ENCODE measurements at regions not wholly inside any gene's neighbourhood (a gene's known extent, or its start where the extent isn't known, plus 50 kb on each side); places are given as distances from the start of the nearest gene placed in this dataset.

DNA sequence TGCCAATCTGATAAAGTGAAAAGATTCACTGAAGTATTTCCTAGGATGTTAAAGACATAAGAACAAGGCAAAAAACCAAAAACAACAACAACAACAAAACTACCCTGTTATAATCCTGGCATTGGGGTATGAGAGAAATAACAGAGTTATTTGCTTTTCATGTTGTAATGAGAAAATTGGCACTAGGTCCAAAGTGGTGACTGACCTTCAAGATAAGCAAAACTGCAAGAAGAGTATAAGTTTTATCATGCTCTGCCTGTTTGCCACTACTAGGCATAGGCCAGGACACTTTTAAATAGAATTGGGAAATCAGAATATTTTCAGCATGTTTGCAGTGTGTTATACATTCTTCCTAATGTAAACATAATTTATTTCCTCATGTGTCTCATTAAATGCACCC, 140.1 kb upstream of the CPM start:
- no peaks in the 10 kb centered on the region for H3K4me1 Mint-ChIP-seq
- ATAC-seq (no peak), DNase-seq (no peak)
- no peak overlapping the region for H3K4me3 Mint-ChIP-seq
- H3K27ac Mint-ChIP-seq = no peak overlapping the region
- H3K27me3 Mint-ChIP-seq = peaks cover 44% of the 10 kb centered on the region
- H3K36me3 Mint-ChIP-seq (ENCODE audit: low read depth) = no peaks in the 10 kb centered on the region
- no peaks in the 10 kb centered on the region for H3K9me3 ChIP-seq (ENCODE audit: control insufficient read depth, low read length, poor library complexity, severe bottlenecking)

DNA sequence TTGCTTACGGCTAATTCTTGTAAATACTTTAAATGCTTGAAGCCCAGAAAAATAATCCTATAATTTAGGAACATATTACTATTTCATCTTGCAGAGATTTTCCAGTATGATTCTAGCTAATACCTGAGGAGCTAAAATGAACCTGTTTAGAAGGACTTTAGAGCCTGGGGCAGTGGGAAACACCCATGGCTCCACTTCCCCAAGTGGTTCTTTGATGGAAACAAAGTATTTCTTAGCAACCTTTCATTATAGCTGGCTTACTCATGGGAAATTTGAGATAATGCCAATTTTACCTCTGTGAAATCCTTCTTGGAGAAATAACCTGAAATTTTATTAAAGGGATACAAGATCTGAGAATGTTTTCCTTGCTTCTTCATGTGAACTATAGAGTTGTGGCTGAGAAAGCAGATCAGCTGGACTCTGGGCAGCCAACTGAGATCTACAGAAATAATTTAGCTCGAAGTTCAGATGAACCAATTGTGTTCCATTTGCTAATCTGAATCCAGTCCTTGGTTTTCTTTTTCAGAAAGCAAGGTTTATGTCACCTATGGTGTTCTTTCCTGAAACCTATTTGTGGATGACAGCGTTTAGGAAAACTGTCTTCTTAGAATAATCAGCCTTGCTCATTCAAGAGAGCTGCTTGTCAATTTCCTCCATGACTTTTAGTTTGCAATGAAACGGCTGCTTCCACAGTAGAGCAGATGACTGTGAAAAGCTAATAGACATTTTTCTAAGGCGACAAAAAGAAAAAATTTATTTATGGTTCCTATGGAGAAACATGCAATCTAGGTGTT, 141.8 kb upstream of the CPM start:
- H3K9me3 ChIP-seq (ENCODE audit: control insufficient read depth, low read length, poor library complexity, severe bottlenecking) = no peaks in the 10 kb centered on the region
- no peak for ATAC-seq
- no peak overlapping the region for H3K27ac Mint-ChIP-seq
- no peaks in the 10 kb centered on the region for H3K4me1 Mint-ChIP-seq
- no peak overlapping the region for H3K4me3 Mint-ChIP-seq
- DNase-seq = no peak
- peaks cover 45% of the 10 kb centered on the region for H3K27me3 Mint-ChIP-seq
- no peaks in the 10 kb centered on the region for H3K36me3 Mint-ChIP-seq (ENCODE audit: low read depth)

DNA sequence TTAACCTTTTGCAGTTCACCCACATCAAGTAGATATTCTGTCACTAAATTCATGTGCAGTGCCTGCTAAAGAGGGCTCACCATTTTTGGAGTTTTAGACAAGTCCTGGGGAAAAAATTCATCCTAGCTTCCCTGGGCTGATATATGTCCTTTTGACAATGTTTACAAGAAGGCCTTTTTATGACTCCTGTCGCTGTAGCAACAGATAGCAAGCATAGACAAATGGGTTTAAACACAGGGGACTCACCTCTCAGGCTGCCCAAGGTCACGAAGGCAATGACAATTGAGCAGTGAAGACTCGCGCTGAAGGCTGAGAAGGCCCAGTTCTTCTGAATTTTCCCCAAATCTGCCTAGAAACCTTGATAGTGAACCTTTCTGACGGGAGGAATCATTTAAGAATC, 150.7 kb upstream of the CPM start:
- Mint-ChIP-seq H3K4me3 (no peak overlapping the region), H3K27me3 (no peaks in the 10 kb centered on the region), H3K4me1 (no peaks in the 10 kb centered on the region), H3K36me3 (ENCODE audit: low read depth) (no peaks in the 10 kb centered on the region), H3K27ac (no peak overlapping the region)
- DNase-seq (no peak), ATAC-seq (no peak)
- no peaks in the 10 kb centered on the region for H3K9me3 ChIP-seq (ENCODE audit: control insufficient read depth, low read length, poor library complexity, severe bottlenecking)

DNA sequence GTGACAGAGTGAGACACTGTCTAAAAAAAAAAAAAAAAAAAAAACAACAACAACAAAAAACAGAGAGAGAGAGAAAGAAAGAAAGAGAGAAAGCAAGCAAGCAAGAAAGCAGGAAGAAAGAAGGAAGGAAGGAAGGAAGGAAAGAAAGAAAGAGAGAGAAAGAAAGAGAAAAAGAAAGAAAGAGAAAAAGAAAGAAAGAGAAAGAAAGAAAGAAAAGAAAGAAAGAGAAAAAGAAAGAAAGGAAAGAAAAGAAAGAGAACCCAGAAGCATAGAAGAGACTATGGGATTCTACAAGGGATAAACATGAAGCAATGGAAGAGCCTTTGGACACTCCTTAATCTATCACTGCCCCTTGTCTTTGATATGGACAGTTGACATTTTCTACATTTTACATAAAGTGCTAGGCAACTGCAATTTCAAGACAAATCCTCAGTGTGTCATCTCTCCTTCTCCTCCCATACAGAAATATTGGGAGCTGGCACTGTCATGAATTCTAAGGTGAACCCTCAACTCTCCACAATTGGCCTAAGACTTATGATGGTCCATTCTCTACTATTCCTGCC, 151.9 kb upstream of the CPM start:
- ATAC-seq (no peak), DNase-seq (no peak)
- no peaks in the 10 kb centered on the region for H3K4me1 Mint-ChIP-seq
- H3K36me3 Mint-ChIP-seq (ENCODE audit: low read depth) = no peaks in the 10 kb centered on the region
- H3K27ac Mint-ChIP-seq = no peak overlapping the region
- peaks cover 5% of the 10 kb centered on the region for H3K27me3 Mint-ChIP-seq
- H3K9me3 ChIP-seq (ENCODE audit: control insufficient read depth, low read length, poor library complexity, severe bottlenecking) = no peaks in the 10 kb centered on the region
- no peak overlapping the region for H3K4me3 Mint-ChIP-seq

DNA sequence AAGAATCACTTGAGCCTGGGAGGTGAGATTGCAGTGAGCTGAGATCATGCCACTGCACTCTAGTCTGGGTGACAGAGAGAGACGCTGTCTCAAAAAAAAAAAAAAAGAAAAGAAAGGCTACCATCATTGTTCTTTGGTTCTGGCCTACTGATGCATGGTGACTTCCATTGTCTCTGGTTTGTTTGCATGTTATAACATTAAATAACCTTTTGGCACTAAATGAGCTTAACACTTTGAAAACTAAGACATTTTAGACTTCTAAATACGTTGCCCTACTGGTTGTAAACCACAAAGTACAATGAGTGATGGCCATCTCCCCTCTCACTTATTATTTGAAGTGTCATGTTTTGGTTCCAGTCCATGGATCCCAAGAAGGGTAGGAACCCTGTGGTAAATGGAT, 152.9 kb upstream of the CPM start:
- no peak for DNase-seq
- H3K27ac Mint-ChIP-seq = no peak overlapping the region
- no peak overlapping the region for H3K4me3 Mint-ChIP-seq
- H3K9me3 ChIP-seq (ENCODE audit: control insufficient read depth, low read length, poor library complexity, severe bottlenecking) = no peaks in the 10 kb centered on the region
- no peak for ATAC-seq
- H3K36me3 Mint-ChIP-seq (ENCODE audit: low read depth) = no peaks in the 10 kb centered on the region
- peaks cover 3% of the 10 kb centered on the region for H3K4me1 Mint-ChIP-seq
- H3K27me3 Mint-ChIP-seq = peaks cover 13% of the 10 kb centered on the region

DNA sequence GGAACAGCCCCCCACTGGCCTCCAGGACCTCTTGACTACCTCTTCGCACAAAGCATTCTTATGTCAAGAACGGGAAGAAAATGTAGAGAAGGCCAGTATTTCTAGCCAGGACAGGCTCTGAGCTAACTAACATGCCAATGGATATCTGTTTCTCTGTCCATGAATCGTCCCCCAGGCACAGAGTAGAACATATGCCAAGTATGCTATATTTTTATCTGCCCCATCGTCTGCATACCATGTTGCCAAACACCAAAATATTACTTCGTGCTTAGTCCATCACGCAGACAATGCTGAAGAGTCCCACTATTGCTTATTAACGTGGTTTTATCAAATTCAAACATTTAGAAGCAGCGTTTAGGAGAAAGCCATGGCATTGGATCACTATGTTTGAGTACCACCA, 151.4 kb upstream of the CPSF6 start:
- peaks cover 3% of the 10 kb centered on the region for H3K4me1 Mint-ChIP-seq
- DNase-seq = no peak
- peaks cover 34% of the 10 kb centered on the region for H3K27me3 Mint-ChIP-seq
- no peaks in the 10 kb centered on the region for H3K36me3 Mint-ChIP-seq (ENCODE audit: low read depth)
- H3K4me3 Mint-ChIP-seq = no peak overlapping the region
- H3K9me3 ChIP-seq (ENCODE audit: control insufficient read depth, low read length, poor library complexity, severe bottlenecking) = no peaks in the 10 kb centered on the region
- ATAC-seq = no peak
- no peak overlapping the region for H3K27ac Mint-ChIP-seq

DNA sequence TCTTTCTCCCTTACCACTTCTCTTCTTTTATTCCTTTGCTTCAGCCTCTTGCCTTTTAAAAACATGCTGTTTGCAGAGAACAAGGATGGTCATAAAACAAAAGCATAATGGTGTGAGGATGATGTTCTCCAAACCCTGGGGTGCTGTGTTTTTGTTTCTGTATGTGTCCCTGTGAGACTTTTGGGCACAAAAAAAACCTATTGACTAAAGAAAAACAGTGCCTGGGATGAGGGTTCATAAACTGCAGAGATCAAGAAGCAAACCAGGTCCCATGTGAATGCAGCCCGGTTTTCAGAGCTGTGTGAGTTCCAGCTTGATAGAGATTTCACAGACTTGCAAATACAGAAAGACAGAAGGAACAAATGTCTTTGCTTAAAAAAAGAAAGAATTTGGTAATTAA, 148.6 kb upstream of the CPSF6 start:
- Mint-ChIP-seq H3K36me3 (ENCODE audit: low read depth) (no peaks in the 10 kb centered on the region), H3K4me1 (peaks cover 3% of the 10 kb centered on the region), H3K4me3 (no peak overlapping the region), H3K27me3 (peaks cover 42% of the 10 kb centered on the region), H3K27ac (no peak overlapping the region)
- DNase-seq = no peak
- ATAC-seq = no peak
- no peaks in the 10 kb centered on the region for H3K9me3 ChIP-seq (ENCODE audit: control insufficient read depth, low read length, poor library complexity, severe bottlenecking)

DNA sequence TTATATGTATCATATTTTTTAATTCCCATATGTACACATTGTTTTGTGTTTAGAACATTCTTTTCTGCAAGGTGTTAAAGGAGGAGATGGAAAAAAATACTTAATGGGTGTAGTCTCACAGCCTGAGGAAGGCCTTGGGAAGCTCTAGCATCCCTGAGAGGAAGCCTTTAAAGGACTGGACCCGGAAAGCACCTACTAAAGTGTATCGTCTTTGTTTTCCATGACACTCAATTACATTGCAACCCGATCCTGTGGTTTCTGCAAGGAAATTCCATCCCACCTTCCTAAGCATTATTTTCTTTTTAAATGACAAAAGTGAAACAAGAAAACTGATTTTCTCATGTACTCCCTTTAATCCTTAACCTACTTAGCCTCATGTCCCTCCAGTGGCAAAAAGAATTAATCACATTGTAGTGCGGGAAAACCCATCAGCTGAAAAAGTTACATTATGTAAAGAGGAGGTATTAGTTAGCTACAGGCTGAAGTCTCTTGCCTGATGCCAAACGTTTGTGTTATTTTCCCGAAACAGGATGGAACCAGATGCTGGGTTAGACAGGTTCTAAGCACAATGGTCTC, 147.8 kb upstream of the CPSF6 start:
- no peak for ATAC-seq
- Mint-ChIP-seq H3K4me3 (no peak overlapping the region), H3K36me3 (ENCODE audit: low read depth) (no peaks in the 10 kb centered on the region), H3K27ac (no peak overlapping the region), H3K4me1 (peaks cover 3% of the 10 kb centered on the region), H3K27me3 (peaks cover 42% of the 10 kb centered on the region)
- no peak for DNase-seq
- no peaks in the 10 kb centered on the region for H3K9me3 ChIP-seq (ENCODE audit: control insufficient read depth, low read length, poor library complexity, severe bottlenecking)

DNA sequence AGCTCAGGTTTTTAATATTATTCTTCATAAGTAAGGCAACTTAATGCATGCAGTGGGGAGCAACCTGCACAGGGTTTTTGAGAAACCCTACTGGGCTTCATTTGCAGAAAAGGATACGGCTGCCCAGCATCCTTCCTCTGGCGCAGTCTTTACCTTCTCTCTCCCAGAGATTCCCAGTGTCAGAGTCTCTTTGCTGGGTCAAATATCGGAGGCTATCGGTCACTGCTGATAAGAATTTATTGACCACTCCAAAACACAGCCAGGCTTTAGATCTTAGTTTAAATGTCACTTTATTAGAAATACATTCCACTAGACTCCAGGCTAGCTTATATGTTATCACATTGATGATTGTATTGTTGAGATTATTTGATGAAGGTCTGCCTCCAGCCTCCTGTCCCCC, 147.2 kb upstream of the CPSF6 start:
- H3K4me1 Mint-ChIP-seq = peaks cover 3% of the 10 kb centered on the region
- ATAC-seq (no peak), DNase-seq (no peak)
- no peaks in the 10 kb centered on the region for H3K36me3 Mint-ChIP-seq (ENCODE audit: low read depth)
- no peaks in the 10 kb centered on the region for H3K9me3 ChIP-seq (ENCODE audit: control insufficient read depth, low read length, poor library complexity, severe bottlenecking)
- no peak overlapping the region for H3K4me3 Mint-ChIP-seq
- no peak overlapping the region for H3K27ac Mint-ChIP-seq
- peaks cover 42% of the 10 kb centered on the region for H3K27me3 Mint-ChIP-seq

DNA sequence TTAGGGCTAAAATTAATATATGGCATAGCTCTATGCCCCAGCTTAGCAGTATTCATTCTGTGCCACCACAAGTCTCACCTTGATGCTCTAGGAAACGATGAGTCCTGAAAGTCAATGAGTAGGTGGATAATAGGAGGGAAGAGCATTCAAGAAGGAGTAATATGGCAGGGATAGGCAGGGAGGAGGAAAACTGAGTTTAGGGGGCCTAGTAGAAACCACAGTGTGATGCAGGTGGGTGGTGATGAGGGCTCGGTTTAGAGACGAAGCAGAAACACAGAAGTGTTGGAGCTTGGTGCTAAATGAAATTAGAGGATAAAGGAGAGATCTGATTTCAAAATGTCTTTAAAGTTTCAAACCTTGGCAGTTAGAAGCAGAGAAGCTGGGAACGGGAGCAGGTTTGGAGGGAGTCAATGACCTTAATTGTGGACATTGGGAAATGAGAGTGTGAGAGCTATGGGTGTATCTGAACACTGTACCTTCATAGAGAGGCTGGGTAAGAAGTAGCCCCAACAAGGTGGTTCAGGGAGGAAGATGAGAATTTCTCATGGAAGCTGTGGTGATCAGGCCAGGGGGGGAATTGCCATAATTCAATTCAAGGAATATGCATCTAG, 144.7 kb upstream of the CPSF6 start:
- DNase-seq = no peak
- H3K27ac Mint-ChIP-seq = no peak overlapping the region
- peaks cover 43% of the 10 kb centered on the region for H3K27me3 Mint-ChIP-seq
- no peak overlapping the region for H3K4me3 Mint-ChIP-seq
- peaks cover 3% of the 10 kb centered on the region for H3K4me1 Mint-ChIP-seq
- no peak for ATAC-seq
- H3K36me3 Mint-ChIP-seq (ENCODE audit: low read depth) = no peaks in the 10 kb centered on the region
- H3K9me3 ChIP-seq (ENCODE audit: control insufficient read depth, low read length, poor library complexity, severe bottlenecking) = no peaks in the 10 kb centered on the region

DNA sequence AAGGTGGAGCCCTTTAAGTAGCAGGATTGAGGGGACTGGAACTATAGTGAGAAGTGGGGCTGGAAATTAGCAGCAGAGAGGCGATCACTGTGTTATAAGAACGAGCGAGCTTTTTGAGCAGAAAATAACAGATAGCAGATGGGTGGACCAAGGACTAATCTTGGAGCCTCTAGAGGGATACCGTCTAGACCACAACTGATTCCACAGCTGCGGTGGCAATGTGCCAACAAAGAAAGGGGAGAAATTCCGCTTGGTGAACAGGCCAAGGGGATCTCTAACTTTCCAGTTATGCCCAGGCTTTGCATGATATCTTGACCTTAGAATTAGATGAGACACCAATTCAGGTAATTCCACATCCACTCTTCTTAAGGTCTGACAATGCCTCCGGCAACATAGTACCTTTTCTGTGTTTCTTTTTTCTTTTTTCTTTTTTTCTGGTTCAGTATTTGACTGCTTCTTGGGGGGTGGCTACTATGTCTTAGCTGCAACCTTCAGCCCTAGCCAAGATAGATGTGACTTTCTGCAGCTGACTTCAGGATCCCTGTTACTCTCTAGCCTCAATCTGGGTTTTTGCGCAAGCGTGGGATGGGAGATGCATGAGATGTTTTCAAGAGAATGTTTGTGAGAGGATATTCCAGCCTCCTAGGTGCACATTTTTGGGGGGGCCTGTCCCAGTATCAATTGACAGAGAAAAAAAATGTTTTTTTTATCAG, 143.4 kb upstream of the CPSF6 start:
- H3K36me3 Mint-ChIP-seq (ENCODE audit: low read depth) = no peaks in the 10 kb centered on the region

DNA sequence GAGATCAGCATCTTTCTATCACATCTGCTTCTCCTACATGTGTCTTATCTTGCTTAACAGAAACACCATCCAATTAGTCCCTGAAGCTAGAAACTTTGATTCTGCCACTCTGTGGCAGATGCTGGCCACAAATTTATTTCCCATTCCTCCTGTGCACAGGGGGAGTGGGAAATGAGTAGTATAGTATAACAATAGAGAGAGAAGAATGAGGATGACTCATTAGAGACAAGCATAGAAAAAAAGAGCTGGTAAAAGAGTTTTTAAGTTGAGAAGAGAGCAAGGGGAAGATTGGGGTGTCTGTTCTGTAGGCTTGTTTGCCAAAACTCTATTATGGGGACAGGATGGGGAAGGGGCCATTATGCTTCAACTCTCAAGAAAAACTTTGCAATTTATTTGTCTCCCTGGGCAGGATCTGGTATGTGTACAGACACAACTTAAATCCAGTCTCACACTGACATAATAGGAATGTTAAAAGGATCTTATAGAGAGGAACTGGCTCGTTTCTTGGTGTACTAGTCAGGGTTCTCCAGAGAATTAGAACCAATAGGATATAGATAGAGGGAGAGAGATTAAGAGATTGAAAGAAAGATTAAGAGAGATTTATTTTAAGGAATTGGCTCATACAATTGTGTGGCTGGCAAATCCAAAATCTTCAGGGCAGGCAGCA, 142.6 kb upstream of the CPSF6 start:
- H3K4me1 Mint-ChIP-seq = no peaks in the 10 kb centered on the region

More for the DNA sequence above, 143.4 kb upstream of the CPSF6 start:
- ATAC-seq = no peak
- no peak for DNase-seq
- no peaks in the 10 kb centered on the region for H3K9me3 ChIP-seq (ENCODE audit: control insufficient read depth, low read length, poor library complexity, severe bottlenecking)
- Mint-ChIP-seq H3K27ac (no peak overlapping the region), H3K27me3 (peaks cover 35% of the 10 kb centered on the region), H3K4me1 (no peaks in the 10 kb centered on the region), H3K4me3 (no peak overlapping the region)

More for the DNA sequence above, 142.6 kb upstream of the CPSF6 start:
- H3K36me3 Mint-ChIP-seq (ENCODE audit: low read depth) = no peaks in the 10 kb centered on the region
- no peaks in the 10 kb centered on the region for H3K9me3 ChIP-seq (ENCODE audit: control insufficient read depth, low read length, poor library complexity, severe bottlenecking)
- no peak overlapping the region for H3K4me3 Mint-ChIP-seq
- ATAC-seq (no peak), DNase-seq (no peak)
- H3K27me3 Mint-ChIP-seq = peaks cover 26% of the 10 kb centered on the region
- no peak overlapping the region for H3K27ac Mint-ChIP-seq
